ENCODE measurements at regions not wholly inside any gene's neighbourhood (a gene's known extent, or its start where the extent isn't known, plus 50 kb on each side); places are given as distances from the start of the nearest gene placed in this dataset.

GRCh38 chr12:103011974-103012763 is 54.7 kb downstream of the ASCL1 start:
- Histone ChIP-seq H2BK15ac (replicated peaks; ENCODE audit: low read depth) (no peak overlapping the region), H4K5ac (ENCODE audit: low read length) (no peak overlapping the region), H3K18ac (ENCODE audit: low read length) (no peak overlapping the region), H3K36me3 (ENCODE audit: control insufficient read depth, insufficient read depth, low read length) (no peaks in the 10 kb centered on the region), H2AK5ac (ENCODE audit: low read length) (no peak overlapping the region), H3K56ac (ENCODE audit: low read length) (no peak overlapping the region), H3K27me3 (ENCODE audit: insufficient read depth, low read length, poor library complexity) (no peaks in the 10 kb centered on the region), H3K4me1 (ENCODE audit: control insufficient read depth, low read depth, low read length) (no peaks in the 10 kb centered on the region), H3K79me1 (ENCODE audit: low read length) (no peaks in the 10 kb centered on the region), H3K4me3 (ENCODE audit: low read length) (no peak overlapping the region), H3K9ac (ENCODE audit: low read length) (no peak overlapping the region), H3K4ac (ENCODE audit: low read depth, low read length) (no peak overlapping the region), H4K8ac (ENCODE audit: low read depth, low read length) (no peak overlapping the region), H2BK5ac (ENCODE audit: low read length) (no peak overlapping the region), H3K23ac (ENCODE audit: low read length) (no peak overlapping the region), H3K79me2 (ENCODE audit: control insufficient read depth, insufficient read depth, low read length) (no peaks in the 10 kb centered on the region), H2BK120ac (ENCODE audit: low read depth, low read length) (no peak overlapping the region), H3K27ac (ENCODE audit: low read depth, low read length) (no peak overlapping the region), H3K4me2 (ENCODE audit: low read length) (no peak overlapping the region)
- WGBS (ENCODE audit: extremely low coverage, insufficient coverage, low lambda C conversion rate) = no CpG with 5 or more reads among the region's 4 CpGs
- DNase-seq = peak; percentile 44

- DNase-seq = peak; percentile 35
- no peak overlapping the region for H3K4ac ChIP-seq (ENCODE audit: low read depth, low read length)
- no peaks in the 10 kb centered on the region for H3K4me1 ChIP-seq (ENCODE audit: control insufficient read depth, low read depth, low read length)
- no peak overlapping the region for H2BK15ac ChIP-seq (replicated peaks; ENCODE audit: low read depth)
- no peak overlapping the region for H3K4me2 ChIP-seq (ENCODE audit: low read length)
- no peaks in the 10 kb centered on the region for H3K79me2 ChIP-seq (ENCODE audit: control insufficient read depth, insufficient read depth, low read length)
- H3K23ac ChIP-seq (ENCODE audit: low read length) = no peak overlapping the region
- H3K36me3 ChIP-seq (ENCODE audit: control insufficient read depth, insufficient read depth, low read length) = no peaks in the 10 kb centered on the region
- no peak overlapping the region for H2AK5ac ChIP-seq (ENCODE audit: low read length)
- no peaks in the 10 kb centered on the region for H3K79me1 ChIP-seq (ENCODE audit: low read length)
- no peak overlapping the region for H2BK5ac ChIP-seq (ENCODE audit: low read length)
- no peak overlapping the region for H3K9ac ChIP-seq (ENCODE audit: low read length)
- H3K27ac ChIP-seq (ENCODE audit: low read depth, low read length) = no peak overlapping the region
- H2BK120ac ChIP-seq (ENCODE audit: low read depth, low read length) = no peak overlapping the region
- no peak overlapping the region for H4K8ac ChIP-seq (ENCODE audit: low read depth, low read length)
- WGBS (ENCODE audit: extremely low coverage, insufficient coverage, low lambda C conversion rate) = no CpG with 5 or more reads among the region's 8 CpGs
- H4K5ac ChIP-seq (ENCODE audit: low read length) = no peak overlapping the region
- no peak overlapping the region for H3K56ac ChIP-seq (ENCODE audit: low read length)
- H3K27me3 ChIP-seq (ENCODE audit: insufficient read depth, low read length, poor library complexity) = no peaks in the 10 kb centered on the region
- H3K18ac ChIP-seq (ENCODE audit: low read length) = no peak overlapping the region
- H3K4me3 ChIP-seq (ENCODE audit: low read length) = no peak overlapping the region
Observed at GRCh38 chr12:103012884-103013283, 55.4 kb downstream of the ASCL1 start.

- Histone ChIP-seq H3K4ac (ENCODE audit: low read depth, low read length) (no peak overlapping the region), H2BK120ac (ENCODE audit: low read depth, low read length) (no peak overlapping the region), H3K36me3 (ENCODE audit: control insufficient read depth, insufficient read depth, low read length) (no peaks in the 10 kb centered on the region), H4K8ac (ENCODE audit: low read depth, low read length) (no peak overlapping the region), H2BK5ac (ENCODE audit: low read length) (no peak overlapping the region), H3K23ac (ENCODE audit: low read length) (no peak overlapping the region), H3K79me2 (ENCODE audit: control insufficient read depth, insufficient read depth, low read length) (no peaks in the 10 kb centered on the region), H3K56ac (ENCODE audit: low read length) (no peak overlapping the region), H2BK15ac (replicated peaks; ENCODE audit: low read depth) (no peak overlapping the region), H4K5ac (ENCODE audit: low read length) (no peak overlapping the region), H3K79me1 (ENCODE audit: low read length) (no peaks in the 10 kb centered on the region), H3K27me3 (ENCODE audit: insufficient read depth, low read length, poor library complexity) (no peaks in the 10 kb centered on the region), H3K18ac (ENCODE audit: low read length) (no peak overlapping the region), H3K4me1 (ENCODE audit: control insufficient read depth, low read depth, low read length) (no peaks in the 10 kb centered on the region), H3K27ac (ENCODE audit: low read depth, low read length) (no peak overlapping the region), H3K4me2 (ENCODE audit: low read length) (no peak overlapping the region), H3K4me3 (ENCODE audit: low read length) (no peak overlapping the region), H2AK5ac (ENCODE audit: low read length) (no peak overlapping the region), H3K9ac (ENCODE audit: low read length) (no peak overlapping the region)
- no CpG with 5 or more reads among the region's 9 CpGs for WGBS (ENCODE audit: extremely low coverage, insufficient coverage, low lambda C conversion rate)
- no peak for DNase-seq
Observed at GRCh38 chr12:103013741-103014300, 56.3 kb downstream of the ASCL1 start.

GRCh38 chr12:103016381-103016780 is 58.9 kb downstream of the ASCL1 start:
- Histone ChIP-seq H3K4me3 (ENCODE audit: low read length) (no peak overlapping the region), H3K79me1 (ENCODE audit: low read length) (no peaks in the 10 kb centered on the region), H3K4me1 (ENCODE audit: control insufficient read depth, low read depth, low read length) (no peaks in the 10 kb centered on the region), H3K9ac (ENCODE audit: low read length) (no peak overlapping the region), H3K4ac (ENCODE audit: low read depth, low read length) (no peak overlapping the region), H2AK5ac (ENCODE audit: low read length) (no peak overlapping the region), H3K56ac (ENCODE audit: low read length) (no peak overlapping the region), H2BK15ac (replicated peaks; ENCODE audit: low read depth) (no peak overlapping the region), H3K18ac (ENCODE audit: low read length) (no peak overlapping the region), H2BK120ac (ENCODE audit: low read depth, low read length) (no peak overlapping the region), H3K79me2 (ENCODE audit: control insufficient read depth, insufficient read depth, low read length) (no peaks in the 10 kb centered on the region), H2BK5ac (ENCODE audit: low read length) (no peak overlapping the region), H3K23ac (ENCODE audit: low read length) (no peak overlapping the region), H3K27ac (ENCODE audit: low read depth, low read length) (no peak overlapping the region), H3K4me2 (ENCODE audit: low read length) (no peak overlapping the region), H4K5ac (ENCODE audit: low read length) (no peak overlapping the region), H3K36me3 (ENCODE audit: control insufficient read depth, insufficient read depth, low read length) (no peaks in the 10 kb centered on the region), H3K27me3 (ENCODE audit: insufficient read depth, low read length, poor library complexity) (no peaks in the 10 kb centered on the region), H4K8ac (ENCODE audit: low read depth, low read length) (no peak overlapping the region)
- no peak for DNase-seq

- Histone ChIP-seq H3K79me2 (ENCODE audit: control insufficient read depth, insufficient read depth, low read length) (no peaks in the 10 kb centered on the region), H2BK5ac (ENCODE audit: low read length) (no peak overlapping the region), H2BK120ac (ENCODE audit: low read depth, low read length) (no peak overlapping the region), H3K27ac (ENCODE audit: low read depth, low read length) (no peak overlapping the region), H2BK15ac (replicated peaks; ENCODE audit: low read depth) (no peak overlapping the region), H2AK5ac (ENCODE audit: low read length) (no peak overlapping the region), H3K27me3 (ENCODE audit: insufficient read depth, low read length, poor library complexity) (no peaks in the 10 kb centered on the region), H3K36me3 (ENCODE audit: control insufficient read depth, insufficient read depth, low read length) (no peaks in the 10 kb centered on the region), H3K23ac (ENCODE audit: low read length) (no peak overlapping the region), H3K4me1 (ENCODE audit: control insufficient read depth, low read depth, low read length) (no peaks in the 10 kb centered on the region), H3K79me1 (ENCODE audit: low read length) (no peaks in the 10 kb centered on the region), H3K56ac (ENCODE audit: low read length) (no peak overlapping the region), H3K4ac (ENCODE audit: low read depth, low read length) (no peak overlapping the region), H3K18ac (ENCODE audit: low read length) (no peak overlapping the region), H4K5ac (ENCODE audit: low read length) (no peak overlapping the region), H3K4me2 (ENCODE audit: low read length) (no peak overlapping the region), H3K4me3 (ENCODE audit: low read length) (no peak overlapping the region), H3K9ac (ENCODE audit: low read length) (no peak overlapping the region), H4K8ac (ENCODE audit: low read depth, low read length) (no peak overlapping the region)
- no peak for DNase-seq
- no CpG with 5 or more reads among the region's 1 CpG for WGBS (ENCODE audit: extremely low coverage, insufficient coverage, low lambda C conversion rate)
Observed at GRCh38 chr12:103020839-103021238, 63.4 kb downstream of the ASCL1 start.
